Testis (tissue), 2 donors: ENCODE measurements at regions not wholly inside any gene's neighbourhood (a gene's known extent, or its start where the extent isn't known, plus 50 kb on each side); places are given as distances from the start of the nearest gene placed in this dataset.

Experiments used
- DNase-seq: peaks from one replicate; pipeline ENCODE4 v3.0.0-alpha.2; 2019
- H3K27ac ChIP-seq, 2 donors: fragments of 200-600 bp; sonication (generic); one replicate each; pipeline ENCODE4 v1.5.1; 2019
- H3K27me3 ChIP-seq: fragments of 200-600 bp; sonication (generic); one replicate; pipeline ENCODE4 v1.5.1; 2019
- H3K36me3 ChIP-seq: fragments of 200-600 bp; sonication (generic); one replicate; pipeline ENCODE4 v1.5.1; 2017; ENCODE audit warnings: low read depth; ENCODE audit errors: missing control alignments
- H3K4me1 ChIP-seq: fragments of 200-600 bp; sonication (generic); one replicate; pipeline ENCODE4 v1.5.1; 2019
- H3K4me3 ChIP-seq, 2 donors: fragments of 200-600 bp; sonication (generic); one replicate each; pipeline ENCODE4 v1.5.1; 2017 to 2019
- H3K9me3 ChIP-seq: fragments of 200-600 bp; sonication (generic); one replicate; pipeline ENCODE4 v1.5.1; 2017
- POLR2A ChIP-seq: fragments of 450-650 bp; IDR thresholded peaks from one replicate; pipeline ENCODE4 v1.6.1; 2017; ENCODE audit warnings: antibody characterized with exemption, mild to moderate bottlenecking, moderate library complexity
- WGBS, 2 donors: methylation state at CpG; one replicate each; pipeline ENCODE4 v1.1.5; 2018; 5-methylcytosine and 5-hydroxymethylcytosine counted together
- intact Hi-C: fragments of 100-400 bp; cut with DNase I; formaldehyde crosslinking; loops from one replicate; pipeline ENCODE4 v1.15.1; 2023; ENCODE audit warnings: low total_unique reads
- TF ChIP-seq, protein P1 (sequence below), 3 experiments: fragments of 450-650 bp in 2 of 3; fragments of 200-600 bp in 1 of 3; sonication (generic) in 1 of 3; IDR thresholded peaks; one replicate each; pipeline ENCODE4 v1.5.1; 2016 to 2019; ENCODE audit warnings: antibody characterized with exemption in 3 of 3, mild to moderate bottlenecking in 2 of 3, moderate library complexity in 1 of 3

DNA sequence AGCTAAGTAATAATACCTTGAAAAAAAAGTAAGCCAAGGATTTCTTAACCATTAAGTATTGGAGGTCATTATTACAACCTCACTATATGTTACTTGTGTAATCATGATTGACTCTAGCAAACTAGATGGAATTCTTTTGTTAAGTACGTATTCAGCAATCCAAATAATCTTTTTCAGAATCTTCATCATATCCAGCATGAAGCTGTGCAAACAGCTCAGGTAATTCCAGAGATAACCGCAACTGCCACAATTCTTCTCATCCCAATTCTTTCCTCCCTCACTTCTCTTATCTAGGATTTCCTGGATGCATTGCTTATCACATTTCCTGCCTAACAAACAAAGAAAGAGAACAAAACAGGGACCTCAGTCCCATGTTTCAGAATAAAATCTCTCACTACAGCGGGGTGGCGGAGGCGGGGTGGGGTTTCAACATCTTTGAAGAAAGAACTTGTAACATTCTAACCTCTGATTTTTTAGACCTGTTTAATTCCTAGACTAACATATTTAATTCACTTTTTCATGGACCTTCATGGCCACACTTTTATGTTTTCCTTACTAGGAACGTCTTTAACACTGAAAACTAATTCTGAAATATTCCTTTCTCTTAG, 156.5 kb downstream of the POM121L12 start:
- 82 to 84% methylated on average over 6 of the region's 6 CpGs for WGBS, 2 donors
- Histone ChIP-seq H3K4me3 (no peak overlapping the region), H3K27ac (no peak overlapping the region), H3K36me3 (no peaks in the 10 kb centered on the region), H3K27me3 (no peaks in the 10 kb centered on the region), H3K9me3 (no peaks in the 10 kb centered on the region), H3K4me1 (no peaks in the 10 kb centered on the region)
- DNase-seq, result no peak
- intact Hi-C loops, result no loop called here
- no peak for TF ChIP-seq POLR2A
- TF ChIP-seq, protein P1, sequence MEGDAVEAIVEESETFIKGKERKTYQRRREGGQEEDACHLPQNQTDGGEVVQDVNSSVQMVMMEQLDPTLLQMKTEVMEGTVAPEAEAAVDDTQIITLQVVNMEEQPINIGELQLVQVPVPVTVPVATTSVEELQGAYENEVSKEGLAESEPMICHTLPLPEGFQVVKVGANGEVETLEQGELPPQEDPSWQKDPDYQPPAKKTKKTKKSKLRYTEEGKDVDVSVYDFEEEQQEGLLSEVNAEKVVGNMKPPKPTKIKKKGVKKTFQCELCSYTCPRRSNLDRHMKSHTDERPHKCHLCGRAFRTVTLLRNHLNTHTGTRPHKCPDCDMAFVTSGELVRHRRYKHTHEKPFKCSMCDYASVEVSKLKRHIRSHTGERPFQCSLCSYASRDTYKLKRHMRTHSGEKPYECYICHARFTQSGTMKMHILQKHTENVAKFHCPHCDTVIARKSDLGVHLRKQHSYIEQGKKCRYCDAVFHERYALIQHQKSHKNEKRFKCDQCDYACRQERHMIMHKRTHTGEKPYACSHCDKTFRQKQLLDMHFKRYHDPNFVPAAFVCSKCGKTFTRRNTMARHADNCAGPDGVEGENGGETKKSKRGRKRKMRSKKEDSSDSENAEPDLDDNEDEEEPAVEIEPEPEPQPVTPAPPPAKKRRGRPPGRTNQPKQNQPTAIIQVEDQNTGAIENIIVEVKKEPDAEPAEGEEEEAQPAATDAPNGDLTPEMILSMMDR (IDR thresholded peaks at IDR 0.05), result no peak

DNA sequence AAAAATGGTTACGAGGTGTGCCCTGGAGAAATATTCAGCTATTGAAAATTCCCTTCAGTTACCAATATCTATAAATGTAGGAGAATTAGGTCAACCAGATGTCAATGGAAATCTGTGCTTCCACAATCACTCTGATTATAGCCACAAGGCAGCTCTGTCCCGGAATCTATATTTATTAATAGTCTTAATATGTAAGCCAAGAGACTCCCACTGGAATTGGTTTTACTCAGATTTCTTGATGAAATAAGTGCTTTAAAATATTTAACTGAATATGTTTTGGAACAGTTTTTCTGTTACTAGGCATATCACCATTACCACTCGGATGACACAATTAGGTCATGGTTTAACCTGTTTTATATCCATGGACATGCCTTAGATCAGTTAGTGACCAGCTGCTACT, 169.6 kb downstream of the POM121L12 start:
- H3K36me3 ChIP-seq, result no peaks in the 10 kb centered on the region
- no peak overlapping the region for H3K4me3 ChIP-seq
- no peak overlapping the region for H3K27ac ChIP-seq
- no peak for DNase-seq
- H3K9me3 ChIP-seq, result no peaks in the 10 kb centered on the region
- 82 to 83% methylated on average over 3 of the region's 3 CpGs for WGBS, 2 donors
- intact Hi-C loops, result no loop called here
- no peaks in the 10 kb centered on the region for H3K27me3 ChIP-seq
- TF ChIP-seq, protein P1 (IDR thresholded peaks at IDR 0.05), result no peak
- TF ChIP-seq POLR2A, result no peak
- no peaks in the 10 kb centered on the region for H3K4me1 ChIP-seq

DNA sequence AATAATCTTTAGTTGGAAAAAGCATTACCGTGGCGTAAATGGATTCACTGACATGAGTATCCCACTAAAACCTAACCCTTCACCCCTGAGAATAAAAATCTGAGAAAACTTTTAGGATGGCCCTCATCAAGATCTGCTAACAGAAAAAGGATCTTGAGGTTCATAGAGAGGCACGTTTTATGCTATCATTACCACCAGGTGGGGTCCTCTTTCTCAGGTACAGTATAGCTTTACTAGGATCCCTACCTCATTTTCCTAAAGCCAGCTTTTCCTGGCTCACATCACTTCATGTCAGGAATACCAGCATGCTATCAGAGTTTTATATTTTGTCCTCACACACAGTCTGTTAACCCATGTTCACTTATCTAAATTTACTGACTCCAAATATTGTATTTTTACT, 173.7 kb downstream of the POM121L12 start:
- H3K9me3 ChIP-seq, result no peaks in the 10 kb centered on the region
- intact Hi-C loops, result no loop called here
- WGBS, 2 donors, result 82 to 86% methylated on average over 3 of the region's 3 CpGs
- no peaks in the 10 kb centered on the region for H3K4me1 ChIP-seq
- no peaks in the 10 kb centered on the region for H3K27me3 ChIP-seq
- no peak for DNase-seq
- no peak for TF ChIP-seq POLR2A
- TF ChIP-seq, protein P1 (IDR thresholded peaks at IDR 0.05), result no peak
- no peak overlapping the region for H3K27ac ChIP-seq
- H3K4me3 ChIP-seq, result no peak overlapping the region
- no peaks in the 10 kb centered on the region for H3K36me3 ChIP-seq

DNA sequence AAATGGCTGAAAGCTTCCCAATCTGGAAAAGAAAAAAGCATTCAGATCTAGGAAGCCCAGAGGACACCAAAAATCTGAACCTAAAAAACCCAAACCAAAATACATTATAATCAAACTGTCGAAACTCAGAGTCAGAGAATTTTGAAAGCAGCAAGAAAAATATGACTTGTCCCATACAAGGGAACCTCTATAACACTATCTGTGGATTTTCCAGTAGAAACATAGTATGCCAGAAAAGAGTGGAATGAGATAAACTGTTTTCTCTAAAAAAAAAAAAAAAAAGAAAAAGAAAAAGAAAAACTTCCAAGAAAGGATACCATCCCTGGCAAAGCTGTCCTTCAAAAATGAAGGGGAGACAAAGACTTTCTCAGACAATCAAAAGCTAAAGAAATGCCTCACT, 179.0 kb downstream of the POM121L12 start:
- H3K9me3 ChIP-seq, result no peaks in the 10 kb centered on the region
- no peak overlapping the region for H3K4me3 ChIP-seq
- TF ChIP-seq, protein P1 (IDR thresholded peaks at IDR 0.05), result no peak
- no peak for TF ChIP-seq POLR2A
- H3K27ac ChIP-seq, result no peak overlapping the region
- 89 to 94% methylated on average over 1 of the region's 1 CpG for WGBS, 2 donors
- H3K27me3 ChIP-seq, result no peaks in the 10 kb centered on the region
- intact Hi-C loops, result no loop called here
- no peaks in the 10 kb centered on the region for H3K4me1 ChIP-seq
- DNase-seq, result no peak
- no peaks in the 10 kb centered on the region for H3K36me3 ChIP-seq
